HG02870 (cell line): ENCODE measurements at regions not wholly inside any gene's neighbourhood (a gene's known extent, or its start where the extent isn't known, plus 50 kb on each side); places are given as distances from the start of the nearest gene placed in this dataset.

Experiments used
- ATAC-seq: cut with Tn5 transposase; IDR thresholded peaks from one replicate; pipeline ENCODE4 v1.9.1; 2021; ENCODE audit warnings: mild to moderate bottlenecking, moderate library complexity; ENCODE audit not compliant: unreplicated experiment

DNA sequence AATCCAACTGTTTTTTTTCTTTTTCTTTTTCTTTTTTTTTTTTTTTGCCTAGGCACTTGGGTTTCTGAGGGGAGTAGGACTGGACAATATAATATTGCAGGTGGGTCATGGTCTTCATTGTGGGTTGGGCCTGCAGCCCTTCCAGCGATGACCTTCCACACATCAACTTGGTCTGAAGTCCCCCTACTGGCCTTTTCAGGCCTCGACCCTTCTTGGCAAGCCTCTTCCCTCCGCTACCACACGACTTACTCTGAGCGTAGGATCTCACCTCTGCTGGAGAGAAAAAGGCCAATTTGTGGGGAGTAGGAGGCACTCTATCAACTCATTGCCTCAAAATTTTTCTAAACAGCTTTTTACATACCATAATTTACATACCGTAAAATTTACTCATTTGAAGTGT, 51.1 kb upstream of the GRIK3 start:
- ATAC-seq = no peak

DNA sequence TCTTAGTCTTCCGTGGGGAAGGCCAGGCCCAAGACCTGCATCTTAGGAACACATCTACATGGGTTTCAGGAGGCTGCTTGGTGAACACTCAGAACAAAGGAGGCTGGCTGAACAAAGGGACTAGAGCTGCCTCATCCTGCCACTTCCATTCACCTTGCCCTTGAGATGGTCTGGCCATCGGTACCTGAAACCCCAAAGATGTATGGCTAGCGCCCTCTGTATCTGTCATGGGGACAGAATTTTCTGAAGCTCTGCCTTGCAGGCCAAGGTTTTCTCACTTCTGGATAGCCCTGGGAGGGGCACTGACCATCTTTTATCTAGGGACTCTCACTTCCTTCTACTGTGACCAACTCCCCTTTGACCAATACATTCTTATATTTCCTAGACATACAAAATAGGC, 55.4 kb upstream of the GRIK3 start:
- no peak for ATAC-seq

DNA sequence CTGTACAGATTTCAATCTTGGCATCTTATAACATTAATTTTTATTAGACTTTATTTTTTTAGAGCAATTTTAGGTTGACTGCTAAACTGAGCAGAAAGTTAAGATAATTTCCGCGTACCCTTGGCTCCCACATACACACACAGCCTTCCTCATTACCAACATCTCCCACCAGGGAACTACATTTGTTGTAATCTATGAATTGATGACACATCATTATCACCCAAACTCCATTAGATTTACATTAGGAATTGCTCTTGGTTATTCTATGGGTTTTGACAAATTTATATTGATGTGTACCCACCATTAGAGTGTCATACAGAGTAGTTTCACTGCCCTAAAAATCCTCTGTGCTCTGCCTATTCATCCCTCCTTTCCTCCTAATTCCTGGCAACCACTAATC, 56.4 kb upstream of the GRIK3 start:
- no peak for ATAC-seq

DNA sequence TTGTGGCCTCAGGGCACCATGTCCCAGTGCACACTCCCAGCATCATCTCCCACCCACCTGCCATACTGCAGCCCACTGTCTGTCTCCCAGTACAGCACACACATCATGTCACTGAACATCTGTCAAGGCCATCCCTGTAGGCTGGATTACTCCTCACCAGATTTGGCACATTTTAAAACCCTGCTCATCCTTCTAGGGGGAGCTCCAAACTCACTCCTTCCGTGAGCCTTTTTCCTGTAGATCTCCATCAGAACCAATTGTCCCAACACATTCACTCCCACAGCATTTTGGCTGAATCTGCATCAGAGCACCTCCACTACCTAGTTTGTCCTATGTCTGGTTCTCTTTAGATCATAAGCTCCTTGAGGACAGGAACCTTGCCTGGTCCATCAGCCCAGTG, 58.6 kb upstream of the GRIK3 start:
- no peak for ATAC-seq

DNA sequence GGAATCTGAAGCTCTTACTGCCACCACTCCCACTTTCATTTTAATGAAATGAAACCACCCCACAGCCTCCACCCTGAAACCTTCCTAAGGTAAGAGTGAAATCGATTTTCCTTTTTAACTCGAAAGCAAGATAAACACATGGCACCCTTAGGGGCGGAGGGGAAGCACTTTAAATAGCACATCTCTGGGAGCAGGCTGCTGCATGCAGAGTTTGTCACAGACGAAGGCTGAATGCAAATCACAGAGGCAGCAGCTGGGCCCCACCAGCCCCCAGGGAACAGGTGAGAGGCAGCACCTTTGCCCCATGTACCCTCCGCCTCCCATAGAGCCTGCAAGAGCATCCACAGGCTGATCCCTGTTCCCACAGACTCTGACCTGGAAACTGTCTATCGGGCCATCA, 60.0 kb upstream of the GRIK3 start:
- no peak for ATAC-seq

DNA sequence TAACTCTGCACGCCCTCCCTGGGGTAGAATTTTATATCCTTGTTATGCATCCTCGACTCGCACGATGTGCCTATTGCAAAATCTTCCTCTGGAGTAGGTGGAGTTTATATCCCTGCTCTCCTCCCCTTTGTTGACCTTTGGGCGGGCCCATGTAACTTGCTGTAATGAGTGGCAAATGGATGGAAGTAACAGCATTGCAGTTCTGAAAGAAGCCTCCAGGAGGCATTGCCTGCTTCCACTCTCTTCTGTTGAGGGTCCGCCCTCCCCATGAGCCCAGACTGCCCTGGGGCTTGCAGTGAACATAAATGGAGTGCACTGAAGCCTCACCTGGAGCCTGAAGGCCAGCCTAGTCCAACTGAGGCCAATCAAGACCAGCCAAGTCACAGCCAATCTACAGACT, 62.2 kb upstream of the GRIK3 start:
- ATAC-seq = no peak

DNA sequence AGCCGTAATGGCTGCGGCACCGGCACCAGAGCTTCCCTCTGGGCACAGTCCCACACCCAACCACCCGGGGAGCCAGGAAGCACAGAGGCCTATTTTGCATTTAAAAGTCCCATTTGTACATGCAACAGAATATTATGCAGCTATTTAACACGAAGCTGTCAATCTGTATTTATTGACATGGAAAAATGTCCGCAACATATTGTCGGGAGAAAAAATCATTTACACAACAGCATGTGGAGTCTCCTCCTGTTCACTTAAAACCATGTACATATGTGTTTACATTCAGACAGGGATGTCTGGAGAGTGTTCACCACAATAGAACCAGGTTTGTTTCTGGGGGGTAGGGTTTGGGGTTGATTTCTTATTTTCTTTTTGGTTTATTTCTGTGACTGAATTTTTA, 63.4 kb upstream of the GRIK3 start:
- ATAC-seq = no peak

DNA sequence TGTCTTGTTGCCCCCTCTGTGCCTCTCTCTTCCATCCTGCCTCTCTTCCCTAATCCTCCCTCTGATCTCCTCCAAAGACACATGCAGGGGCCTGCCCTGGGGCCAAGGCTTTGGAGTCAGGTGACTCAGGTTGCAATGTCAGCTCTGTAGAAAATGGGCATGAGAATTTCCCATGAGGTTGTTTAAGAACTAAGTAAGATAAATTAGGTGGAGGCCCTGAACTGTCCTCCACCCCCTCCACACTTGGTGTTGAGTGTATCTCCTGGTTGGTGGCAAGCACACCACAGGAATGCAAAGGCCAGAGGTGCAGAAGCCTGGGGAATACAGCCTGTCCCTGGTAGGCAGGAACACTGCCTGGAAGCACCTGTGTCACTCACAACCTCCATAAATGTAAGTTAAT, 63.9 kb upstream of the GRIK3 start:
- no peak for ATAC-seq

DNA sequence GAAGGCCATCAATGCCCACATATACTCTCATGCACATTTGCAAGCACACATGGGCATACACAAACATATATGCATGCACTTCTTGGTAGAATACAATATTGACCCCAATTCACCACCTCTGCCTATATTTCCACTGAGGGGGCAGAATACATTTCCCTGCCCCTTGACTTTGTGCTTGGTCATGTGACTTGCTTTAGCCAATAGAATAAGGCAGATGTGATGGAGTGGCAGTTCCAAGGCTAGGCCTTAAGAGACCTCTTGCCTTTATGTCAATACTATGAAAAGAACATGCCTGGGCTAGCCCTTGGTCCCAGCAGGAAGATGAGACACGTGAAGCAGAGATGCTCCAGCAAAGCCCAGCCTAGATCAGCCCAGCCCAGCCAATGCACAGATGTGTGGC, 66.0 kb upstream of the GRIK3 start:
- ATAC-seq = no peak

DNA sequence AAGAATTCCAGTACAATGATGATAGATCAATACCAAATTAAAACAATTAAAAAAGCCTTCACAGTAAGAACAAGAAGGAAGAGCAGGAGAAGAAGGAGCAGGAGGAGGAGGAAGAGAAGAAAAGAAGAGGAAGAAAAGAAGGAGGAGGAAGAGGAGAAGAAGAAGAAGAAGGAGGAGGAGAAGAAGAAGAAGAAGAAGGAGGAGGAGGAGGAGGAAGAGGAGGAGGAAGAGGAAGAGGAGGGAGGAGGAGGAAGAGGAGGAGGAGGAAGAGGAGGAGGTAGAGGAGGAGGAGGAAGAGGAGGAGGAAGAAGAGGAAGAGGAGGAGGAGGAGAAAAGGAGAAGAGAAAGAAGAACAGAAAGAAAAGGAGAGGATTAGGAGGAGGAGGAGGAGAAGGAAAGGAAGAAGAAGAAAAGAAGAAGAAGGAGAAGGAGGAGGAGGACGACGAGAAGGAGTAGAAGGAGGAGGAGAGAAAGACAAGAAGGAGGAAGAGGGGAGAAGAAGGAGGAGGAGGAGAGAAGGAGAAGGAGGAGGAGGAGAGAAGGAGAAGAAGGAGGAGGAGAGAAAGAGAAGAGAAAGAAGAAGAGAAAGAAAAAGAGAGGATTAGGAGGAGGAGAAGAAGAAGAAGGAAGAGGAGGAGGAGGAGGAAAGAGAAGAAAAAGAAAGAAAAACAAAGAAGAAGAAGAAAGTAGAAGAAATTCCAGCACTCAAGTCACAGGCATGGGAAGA, 68.5 kb upstream of the GRIK3 start:
- ATAC-seq = no peak

DNA sequence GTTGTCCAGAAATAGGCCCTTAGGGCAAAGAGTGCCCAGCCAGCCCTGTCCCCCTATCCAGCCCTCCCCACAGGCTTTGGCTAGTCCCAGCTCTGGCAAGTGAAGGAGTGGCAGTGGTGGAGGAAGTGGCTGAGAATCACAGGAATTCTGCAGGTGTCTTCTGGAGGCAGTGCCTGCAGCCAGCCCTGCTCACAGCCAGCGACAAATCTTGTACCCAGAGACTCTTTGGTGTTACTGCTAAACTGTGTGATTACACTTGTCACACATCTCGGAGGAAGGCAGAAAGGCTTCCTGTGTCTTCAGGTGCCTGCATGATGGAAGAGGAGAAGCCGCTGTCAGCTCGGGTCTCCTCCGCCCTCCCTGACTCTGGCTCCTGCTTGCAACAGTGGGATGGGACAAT, 71.6 kb upstream of the GRIK3 start:
- ATAC-seq = no peak

DNA sequence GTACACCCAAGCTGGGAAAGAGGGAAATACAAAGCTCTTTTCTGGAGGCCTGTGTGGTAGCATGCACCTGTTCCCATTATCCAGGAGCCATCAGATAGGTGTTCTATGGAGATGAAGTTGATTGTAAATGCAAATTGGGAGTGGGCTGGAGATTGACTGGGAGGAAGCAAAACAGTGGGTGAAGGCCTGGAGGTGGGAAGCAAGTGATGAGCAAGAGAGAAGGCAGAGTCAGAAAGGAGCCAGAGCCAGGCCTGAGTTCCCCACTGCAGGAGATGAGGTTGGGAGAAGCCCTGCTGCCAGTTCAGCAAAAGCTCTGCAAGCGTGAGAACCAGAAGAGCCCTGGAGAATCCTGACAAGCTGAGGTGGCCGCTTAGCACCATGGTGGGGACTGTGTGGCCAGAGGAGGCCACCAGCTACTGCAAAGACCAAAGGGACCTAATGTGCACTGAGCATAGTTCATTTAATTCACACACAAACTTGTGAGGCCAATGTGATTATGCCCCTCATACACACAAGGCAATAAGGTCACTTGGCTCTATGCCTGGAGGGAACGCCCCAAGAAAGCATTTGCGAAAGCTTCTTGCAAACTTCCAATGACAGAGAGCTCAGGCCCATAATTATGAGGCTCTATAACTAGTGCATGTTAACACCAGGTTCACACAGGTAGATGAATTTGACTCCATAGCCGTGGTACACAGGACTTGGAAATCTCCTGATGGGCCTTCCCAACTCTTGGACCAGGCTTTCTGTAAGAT, 73.0 kb upstream of the GRIK3 start:
- ATAC-seq = no peak

DNA sequence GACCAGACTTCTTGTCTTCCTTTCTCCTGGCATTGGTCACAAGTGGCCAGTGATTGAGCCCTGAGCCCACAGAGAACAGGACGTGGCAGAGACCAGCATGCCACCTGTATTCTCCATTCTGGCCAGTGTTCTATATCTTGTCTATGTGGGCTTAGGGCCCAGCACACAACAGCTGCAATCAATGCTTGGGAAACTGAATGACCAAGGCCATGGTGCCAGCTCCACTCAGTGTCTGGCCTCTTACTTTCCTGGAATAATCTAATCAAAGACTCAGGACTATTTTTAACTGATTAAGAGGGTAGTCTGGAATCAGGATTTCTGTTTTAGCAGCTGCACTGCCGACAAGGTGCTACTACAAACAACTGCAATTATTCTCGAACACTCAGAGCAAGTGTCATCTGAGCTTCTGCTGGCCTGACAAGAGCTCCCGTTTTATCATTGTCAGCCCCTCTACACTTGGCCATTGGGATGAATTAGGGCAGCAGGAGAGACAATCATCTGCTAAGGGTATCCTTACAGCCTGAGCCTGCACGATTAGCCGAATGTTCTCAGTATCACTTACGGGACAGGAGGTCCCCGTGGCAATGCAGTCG, 74.4 kb upstream of the GRIK3 start:
- ATAC-seq = no peak

DNA sequence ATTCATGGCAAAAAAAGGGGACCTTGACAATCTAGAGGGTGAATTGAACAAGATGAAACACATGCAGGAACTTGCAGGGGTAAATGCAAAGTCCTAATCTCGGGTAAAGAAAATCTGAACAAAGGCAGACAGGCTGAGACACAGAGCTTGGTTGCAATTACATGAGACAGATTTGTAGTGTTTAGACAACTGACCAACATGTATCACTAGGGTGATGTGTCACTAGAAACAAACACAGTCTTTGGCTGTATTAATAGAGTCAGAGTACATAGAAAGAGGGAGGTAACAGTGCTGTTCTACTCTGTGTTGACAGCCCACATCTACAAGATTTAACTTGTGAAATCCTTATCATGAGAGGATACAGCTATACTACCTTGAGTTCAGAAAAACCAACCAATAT, 78.1 kb upstream of the GRIK3 start:
- ATAC-seq = no peak

DNA sequence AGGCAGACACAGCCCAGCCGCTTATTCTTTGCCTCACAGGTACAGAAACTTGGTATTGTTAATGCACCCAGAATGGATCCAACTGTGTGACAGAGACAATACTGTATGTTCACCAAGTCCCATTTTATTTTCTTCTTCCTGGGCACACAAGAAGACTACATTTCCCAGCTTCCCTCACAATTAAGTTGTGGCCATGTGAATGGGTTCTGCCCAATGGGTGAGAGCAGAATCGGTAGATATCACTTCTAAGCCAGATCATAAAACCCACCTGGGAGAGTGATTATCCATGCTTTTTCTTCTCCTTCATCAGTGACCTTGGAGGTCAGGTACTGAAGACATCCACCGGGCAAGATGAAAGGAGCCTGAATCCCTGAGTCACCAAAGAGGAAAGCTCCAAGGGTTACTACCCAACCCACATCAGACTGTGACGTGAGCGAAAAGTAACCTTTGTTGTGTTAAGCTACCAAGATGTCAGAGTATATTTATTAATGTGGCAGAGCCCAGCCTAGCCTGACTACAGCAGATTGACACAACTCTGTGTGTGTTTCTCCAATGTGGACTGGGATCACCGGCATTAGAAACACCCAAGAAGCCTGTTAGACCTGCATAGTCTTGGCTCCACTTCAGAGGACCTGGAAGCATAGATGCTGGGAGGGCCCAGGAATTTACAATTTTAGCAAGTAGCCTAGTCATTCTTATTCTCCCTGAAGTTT, 79.1 kb upstream of the GRIK3 start:
- ATAC-seq = no peak

DNA sequence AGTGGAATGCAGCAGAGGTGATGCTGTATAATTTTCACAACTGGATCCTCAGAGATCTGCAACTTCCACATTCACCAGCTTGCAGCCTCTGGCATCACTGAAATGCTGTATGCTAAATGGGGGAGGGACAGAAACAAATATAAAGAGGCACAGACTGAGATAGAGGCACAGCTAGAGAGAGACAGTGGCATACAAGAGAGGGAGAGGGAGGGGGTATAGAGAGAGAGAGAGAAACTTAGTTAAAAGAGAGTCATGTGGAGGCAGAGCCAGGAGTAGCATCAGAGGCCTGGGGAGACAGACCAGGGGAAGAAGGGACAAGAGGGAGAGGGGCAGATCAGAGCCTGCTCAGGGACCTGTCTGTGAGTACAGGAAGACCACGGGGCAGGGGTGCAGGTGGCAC, 84.5 kb upstream of the GRIK3 start:
- ATAC-seq = no peak

DNA sequence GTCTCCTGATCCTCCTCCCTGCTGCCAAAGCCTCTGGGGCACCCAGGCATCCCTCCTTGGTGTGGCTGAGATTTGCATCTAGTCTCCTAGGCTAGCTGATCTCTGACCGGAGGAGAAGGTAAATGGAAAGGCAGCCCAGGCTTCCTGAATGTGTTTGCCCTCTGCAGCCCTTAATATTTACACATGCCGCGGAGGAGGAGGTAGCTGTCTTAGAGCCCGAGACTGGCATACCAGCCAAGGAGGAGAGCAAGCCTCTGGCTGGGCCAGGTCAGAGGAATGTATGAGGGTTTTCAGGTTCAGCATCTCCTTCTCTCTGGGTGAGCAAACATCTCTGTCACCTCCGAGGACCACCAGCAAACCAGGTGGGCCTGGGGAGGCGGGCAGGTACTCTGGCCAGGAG, 86.0 kb upstream of the GRIK3 start:
- ATAC-seq = no peak

DNA sequence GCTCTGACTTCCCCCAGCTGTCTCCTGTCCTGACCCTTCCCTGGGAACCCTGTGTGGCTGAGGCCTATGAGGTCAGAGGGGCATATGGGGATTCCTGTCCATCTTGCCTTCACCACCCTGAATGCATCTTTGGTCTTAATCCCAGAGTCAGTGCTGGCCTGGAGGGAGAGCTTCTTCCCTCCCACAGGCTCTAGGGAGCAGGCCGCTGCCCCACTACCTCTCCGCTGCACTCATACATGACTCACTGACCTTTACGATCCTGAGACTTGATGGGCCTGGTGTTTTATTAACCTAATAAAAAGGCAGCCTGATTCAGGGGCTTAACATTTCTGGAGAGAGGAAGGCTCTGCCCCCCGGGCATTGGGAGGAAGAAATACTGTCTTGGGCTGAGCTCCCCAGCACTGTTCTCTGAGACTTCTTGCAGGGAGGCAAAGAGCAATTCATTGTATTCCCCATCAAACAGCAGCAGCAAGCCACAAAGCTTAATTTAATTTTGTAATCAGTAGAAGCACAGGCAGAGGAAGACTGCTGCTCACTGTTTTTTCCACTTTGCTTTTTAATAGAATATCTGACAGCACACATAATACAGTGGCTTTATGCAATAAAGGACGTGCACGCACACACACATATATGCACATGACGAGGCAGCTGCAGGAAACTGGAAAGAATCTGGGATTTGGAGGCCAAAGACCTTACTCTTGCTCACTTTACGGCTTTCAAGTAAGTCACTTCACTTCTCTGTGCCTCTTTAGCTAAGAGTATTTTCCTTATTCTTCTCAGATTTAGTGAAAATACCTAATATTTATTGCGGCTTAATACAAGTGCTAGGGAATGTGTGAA, 89.2 kb upstream of the GRIK3 start:
- no peak for ATAC-seq

DNA sequence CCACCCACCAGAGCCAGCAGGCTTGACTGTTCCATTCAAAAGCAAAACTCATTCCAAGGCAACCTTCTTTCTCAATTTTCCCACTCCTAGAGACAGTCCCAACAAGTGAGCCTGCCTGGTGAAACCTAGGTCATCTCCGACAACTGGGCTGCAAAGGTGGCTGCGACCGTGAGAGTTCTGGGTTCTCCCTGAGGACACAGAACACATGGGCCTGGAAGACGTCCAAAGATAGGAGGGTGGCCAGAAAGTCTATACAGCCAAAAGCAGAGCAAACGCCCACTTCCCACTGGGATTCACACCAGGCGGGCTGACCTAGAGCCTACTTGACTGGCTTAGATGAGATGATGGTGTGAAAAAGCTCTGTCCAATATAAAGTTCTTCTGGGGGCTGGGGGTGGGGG, 90.2 kb upstream of the GRIK3 start:
- ATAC-seq = no peak

DNA sequence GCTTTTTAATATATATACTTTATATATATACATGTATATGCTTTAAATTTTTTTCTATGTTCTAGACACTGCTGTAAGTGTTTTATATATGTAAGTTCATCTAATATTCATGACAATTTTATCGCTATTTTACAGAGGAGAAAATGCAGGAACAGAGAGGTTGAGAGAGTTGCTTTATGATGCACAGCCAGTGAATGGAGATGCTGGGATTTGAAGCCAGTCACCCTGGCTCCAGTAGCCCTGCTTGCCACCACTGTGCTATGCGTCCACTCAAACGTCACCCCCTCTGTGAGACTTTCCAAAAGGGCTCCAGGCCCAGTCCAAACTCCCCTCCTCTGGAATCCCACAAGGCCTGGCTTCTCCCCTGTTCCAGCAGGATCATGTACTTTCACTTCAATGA, 91.0 kb upstream of the GRIK3 start:
- no peak for ATAC-seq

DNA sequence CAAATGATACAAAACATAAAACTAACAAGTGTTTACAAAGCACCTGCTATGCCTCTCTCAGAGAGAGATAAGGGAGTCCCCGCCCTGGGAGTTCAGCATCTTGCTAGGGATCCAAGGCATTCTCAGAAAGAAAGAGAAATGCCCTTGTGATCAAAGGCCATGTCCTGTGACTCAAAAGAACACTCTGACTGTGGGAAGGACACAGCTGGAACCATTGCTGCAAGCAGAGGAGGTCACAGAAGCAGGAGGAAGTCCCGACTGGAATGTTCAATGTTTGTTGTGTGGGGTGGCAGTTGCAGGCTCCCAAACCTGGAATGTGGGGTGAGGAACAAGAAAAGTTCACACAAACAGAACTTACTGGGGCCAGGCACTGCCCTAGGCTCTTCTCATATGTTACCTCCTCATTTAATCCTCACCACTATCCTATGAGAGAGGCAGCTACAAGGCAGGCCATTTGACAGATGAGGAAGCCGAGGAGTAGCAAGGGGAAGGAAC, 93.0 kb upstream of the GRIK3 start:
- no peak for ATAC-seq
